Mesenchymal stem cell (in vitro differentiated cells and primary cell): ENCODE measurements at regions not wholly inside any gene's neighbourhood (a gene's known extent, or its start where the extent isn't known, plus 50 kb on each side); places are given as distances from the start of the nearest gene placed in this dataset.

Experiments used
- DNase-seq: peaks from one replicate; pipeline ENCODE4 v3.0.0-alpha.2; 2013
- H2AFZ ChIP-seq: one replicate; pipeline ENCODE4 v1.6.1; 2013; ENCODE audit warnings: low read depth, mild to moderate bottlenecking, control low read depth, inconsistent platforms, low read length, moderate library complexity
- H2AK5ac ChIP-seq: 2 replicates; pipeline ENCODE4 v1.6.1; 2013; ENCODE audit warnings: low read length, moderate library complexity, mild to moderate bottlenecking, inconsistent platforms; ENCODE audit not compliant: severe bottlenecking
- H2BK120ac ChIP-seq: one replicate; pipeline ENCODE4 v1.6.1; 2013; ENCODE audit warnings: low read depth, mild to moderate bottlenecking, inconsistent platforms, low read length, moderate library complexity
- H2BK12ac ChIP-seq, 2 experiments: one replicate each; pipeline ENCODE4 v1.6.1; 2013; ENCODE audit warnings: inconsistent platforms in 2 of 2, low read length in 2 of 2, mild to moderate bottlenecking in 2 of 2, moderate library complexity in 2 of 2, control low read depth in 1 of 2
- H2BK15ac ChIP-seq: one replicate; pipeline ENCODE4 v1.6.1; 2013; ENCODE audit warnings: mild to moderate bottlenecking, low read depth, inconsistent platforms; ENCODE audit not compliant: poor library complexity, severe bottlenecking
- H2BK5ac ChIP-seq: 2 replicates; pipeline ENCODE4 v1.6.1; 2013; ENCODE audit warnings: low read depth, mild to moderate bottlenecking, low read length, control low read depth, inconsistent platforms; ENCODE audit not compliant: poor library complexity, severe bottlenecking
- H3K14ac ChIP-seq, 2 experiments: one replicate each; pipeline ENCODE4 v1.6.1; 2013; ENCODE audit warnings: inconsistent platforms in 2 of 2, low read length in 2 of 2, control low read depth in 1 of 2, mild to moderate bottlenecking in 1 of 2, moderate library complexity in 1 of 2
- H3K18ac ChIP-seq, 2 experiments: one replicate each; pipeline ENCODE4 v1.6.1; 2013; ENCODE audit warnings: inconsistent platforms in 2 of 2, low read length in 2 of 2, control low read depth in 1 of 2, low read depth in 1 of 2, mild to moderate bottlenecking in 1 of 2
- H3K23ac ChIP-seq, 2 experiments: one replicate each; pipeline ENCODE4 v1.6.1; 2013; ENCODE audit warnings: inconsistent platforms in 2 of 2, low read length in 2 of 2, mild to moderate bottlenecking in 2 of 2, moderate library complexity in 2 of 2, control low read depth in 1 of 2
- H3K27ac ChIP-seq: 2 replicates; pipeline ENCODE4 v1.5.1; 2013; ENCODE audit warnings: mild to moderate bottlenecking, moderate library complexity, low read length, control low read depth, inconsistent platforms; ENCODE audit not compliant: poor library complexity, severe bottlenecking
- H3K27me3 ChIP-seq, 2 experiments: 2 replicates each; pipeline versions ENCODE4 v1.6.1 to v1.7.0; 2013; ENCODE audit warnings: low read length in 2 of 2, mild to moderate bottlenecking in 2 of 2, moderate library complexity in 2 of 2, control low read depth in 1 of 2, inconsistent platforms in 1 of 2; ENCODE audit not compliant: control insufficient read depth in 1 of 2, insufficient read depth in 1 of 2
- H3K36me3 ChIP-seq, 2 experiments: 2 replicates each; pipeline versions ENCODE4 v1.6.1 to v1.7.0; 2013; ENCODE audit warnings: low read length in 2 of 2, control low read depth in 1 of 2, inconsistent platforms in 1 of 2, low read depth in 1 of 2, mild to moderate bottlenecking in 1 of 2; ENCODE audit not compliant: insufficient read depth in 2 of 2, control insufficient read depth in 1 of 2
- H3K4ac ChIP-seq, 2 experiments: one replicate each; pipeline ENCODE4 v1.6.1; 2013; ENCODE audit warnings: inconsistent platforms in 2 of 2, low read length in 2 of 2, mild to moderate bottlenecking in 2 of 2, moderate library complexity in 2 of 2, control low read depth in 1 of 2, low read depth in 1 of 2
- H3K4me1 ChIP-seq: 2 replicates; pipeline ENCODE4 v1.6.1; 2013; ENCODE audit warnings: low read depth, low read length, control low read depth; ENCODE audit not compliant: control insufficient read depth, insufficient read depth
- H3K4me2 ChIP-seq: 2 replicates; pipeline ENCODE4 v1.6.1; 2013; ENCODE audit warnings: low read length, mild to moderate bottlenecking, inconsistent platforms; ENCODE audit not compliant: poor library complexity, severe bottlenecking
- H3K4me3 ChIP-seq, 2 experiments: 2 replicates each; pipeline versions ENCODE4 v1.5.1 to v1.7.0; 2013; ENCODE audit warnings: low read length in 2 of 2, mild to moderate bottlenecking in 2 of 2, control low read depth in 1 of 2, low read depth in 1 of 2; ENCODE audit not compliant: insufficient read depth in 1 of 2
- H3K79me1 ChIP-seq: replicated peaks from 2 replicates; pipeline ENCODE4 v1.6.1; 2013; ENCODE audit warnings: mild to moderate bottlenecking, control low read depth, low read length, inconsistent platforms; ENCODE audit not compliant: poor library complexity, severe bottlenecking
- H3K9ac ChIP-seq: 2 replicates; pipeline ENCODE4 v1.7.0; 2013; ENCODE audit warnings: mild to moderate bottlenecking, low read length, moderate library complexity
- H3K9me3 ChIP-seq: 2 replicates; pipeline ENCODE4 v1.7.0; 2013; ENCODE audit warnings: mild to moderate bottlenecking, low read length; ENCODE audit not compliant: control insufficient read depth
- H4K8ac ChIP-seq: one replicate; pipeline ENCODE4 v1.6.1; 2013; ENCODE audit warnings: inconsistent platforms, mild to moderate bottlenecking, low read length, moderate library complexity
- H4K91ac ChIP-seq: one replicate; pipeline ENCODE4 v1.6.1; 2013; ENCODE audit warnings: mild to moderate bottlenecking, low read length, inconsistent platforms
- WGBS: methylation state at CpG from one replicate; pipeline ENCODE4 v1.1.7; 2013; ENCODE audit warnings: mixed read lengths; 5-methylcytosine and 5-hydroxymethylcytosine counted together

DNA sequence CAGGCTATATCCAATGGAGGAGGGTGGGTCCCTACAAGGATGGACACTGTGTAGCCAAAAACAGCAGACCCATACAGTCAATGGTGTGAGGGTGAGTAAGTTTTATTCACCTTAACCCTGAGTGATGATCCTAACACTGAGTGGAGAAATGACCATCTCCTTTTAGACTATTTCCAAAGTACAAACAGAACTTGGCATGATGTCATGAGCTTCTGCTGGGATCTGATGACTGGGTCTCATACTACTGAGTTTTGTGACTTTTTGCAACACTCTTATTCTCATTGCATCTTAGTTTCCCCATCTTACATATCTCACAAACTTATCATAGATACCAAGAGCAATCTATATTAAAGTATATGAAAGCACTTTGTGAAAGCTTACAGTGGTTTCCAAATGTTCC, 330.3 kb upstream of the CFAP20DC start:
- H3K4ac ChIP-seq = no peak overlapping the region
- H3K9ac ChIP-seq = no peak overlapping the region
- no peak overlapping the region for H4K91ac ChIP-seq
- H2AFZ ChIP-seq = no peak overlapping the region
- H3K9me3 ChIP-seq = no peaks in the 10 kb centered on the region
- no peak overlapping the region for H3K4me3 ChIP-seq
- H2BK15ac ChIP-seq = no peak overlapping the region
- H3K4me2 ChIP-seq = no peak overlapping the region
- no peak overlapping the region for H3K23ac ChIP-seq
- no peak for DNase-seq
- no peaks in the 10 kb centered on the region for H3K79me1 ChIP-seq
- no peaks in the 10 kb centered on the region for H3K27me3 ChIP-seq
- H2BK120ac ChIP-seq = no peak overlapping the region
- no peak overlapping the region for H2BK5ac ChIP-seq
- H3K36me3 ChIP-seq = no peaks in the 10 kb centered on the region
- no peaks in the 10 kb centered on the region for H3K4me1 ChIP-seq
- no peak overlapping the region for H3K14ac ChIP-seq
- no peak overlapping the region for H3K18ac ChIP-seq
- H3K27ac ChIP-seq = no peak overlapping the region
- H2BK12ac ChIP-seq = no peak overlapping the region
- H2AK5ac ChIP-seq = no peak overlapping the region
- H4K8ac ChIP-seq = no peak overlapping the region

DNA sequence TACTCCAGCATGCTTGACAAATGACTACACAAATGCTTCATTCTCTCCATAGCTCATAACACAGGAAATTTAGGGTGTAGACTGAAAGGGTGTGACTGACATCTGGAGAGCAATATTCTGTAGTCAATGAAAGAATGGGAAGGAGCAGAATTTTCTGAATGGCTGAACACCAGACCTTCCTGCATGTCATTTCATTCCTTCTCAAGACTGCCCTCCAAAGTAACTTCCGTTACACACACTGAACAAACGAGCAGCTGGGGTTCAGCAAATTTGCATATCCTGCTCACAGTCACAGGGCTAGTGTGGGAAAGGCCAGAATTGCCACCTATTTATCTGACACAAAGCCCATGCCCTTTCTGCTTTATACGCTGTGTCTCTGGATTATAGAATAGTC, 325.0 kb upstream of the CFAP20DC start:
- Histone ChIP-seq H2BK15ac (no peak overlapping the region), H3K4me1 (no peaks in the 10 kb centered on the region), H4K91ac (no peak overlapping the region), H3K27me3 (no peaks in the 10 kb centered on the region), H3K9ac (no peak overlapping the region), H2BK5ac (no peak overlapping the region), H2BK12ac (no peak overlapping the region), H2AFZ (no peak overlapping the region), H3K14ac (no peak overlapping the region), H3K4me2 (no peak overlapping the region), H3K36me3 (no peaks in the 10 kb centered on the region), H3K18ac (no peak overlapping the region), H2AK5ac (no peak overlapping the region), H3K4me3 (no peak overlapping the region), H3K9me3 (no peaks in the 10 kb centered on the region), H3K27ac (no peak overlapping the region), H3K23ac (no peak overlapping the region), H3K79me1 (no peaks in the 10 kb centered on the region), H4K8ac (no peak overlapping the region), H2BK120ac (no peak overlapping the region), H3K4ac (no peak overlapping the region)
- DNase-seq = no peak
- WGBS = 50% methylated on average over 2 of the region's 3 CpGs

DNA sequence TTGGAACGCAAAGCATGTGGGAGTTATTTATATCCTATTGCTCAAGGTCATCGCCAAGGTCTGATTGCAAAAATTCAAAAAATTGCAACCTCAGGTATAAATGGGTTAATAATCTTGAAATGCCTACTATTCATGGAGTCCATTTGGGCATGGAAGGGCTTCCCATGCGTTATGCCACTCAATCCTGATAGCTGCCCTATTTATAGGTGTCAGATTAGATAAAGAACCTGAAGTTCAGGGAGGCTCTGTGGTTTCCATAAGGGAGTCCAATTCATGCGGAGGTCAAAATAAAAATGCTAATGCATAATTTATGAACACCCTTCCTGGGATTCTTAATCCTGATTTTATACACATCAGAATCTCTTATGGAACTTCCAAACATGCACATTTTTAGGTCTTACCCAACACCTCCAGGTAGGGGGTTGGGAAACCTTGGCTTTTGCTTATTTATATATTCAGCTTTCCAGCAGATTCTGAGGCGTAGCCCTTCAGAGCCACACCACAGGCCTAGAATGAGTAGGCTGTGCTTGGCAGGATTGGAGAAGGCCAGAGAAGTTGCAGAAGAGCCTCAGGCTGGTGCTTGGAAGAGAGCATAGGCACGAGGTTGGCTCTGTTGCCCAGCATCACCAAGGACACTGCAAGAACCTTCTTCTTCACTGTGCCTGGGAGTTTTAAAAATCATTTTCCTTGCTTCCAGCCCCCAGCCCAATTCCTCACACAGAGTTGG, 324.4 kb upstream of the CFAP20DC start:
- Histone ChIP-seq H3K27me3 (no peaks in the 10 kb centered on the region), H2BK12ac (no peak overlapping the region), H3K4ac (no peak overlapping the region), H3K4me2 (no peak overlapping the region), H2AK5ac (no peak overlapping the region), H3K4me3 (no peak overlapping the region), H3K23ac (no peak overlapping the region), H3K9ac (no peak overlapping the region), H2BK15ac (no peak overlapping the region), H4K8ac (no peak overlapping the region), H2BK120ac (no peak overlapping the region), H3K14ac (no peak overlapping the region), H2AFZ (no peak overlapping the region), H3K9me3 (no peaks in the 10 kb centered on the region), H3K4me1 (no peaks in the 10 kb centered on the region), H3K18ac (no peak overlapping the region), H4K91ac (no peak overlapping the region), H2BK5ac (no peak overlapping the region), H3K27ac (no peak overlapping the region), H3K79me1 (no peaks in the 10 kb centered on the region), H3K36me3 (no peaks in the 10 kb centered on the region)
- 86% methylated on average over 5 of the region's 6 CpGs for WGBS
- no peak for DNase-seq

DNA sequence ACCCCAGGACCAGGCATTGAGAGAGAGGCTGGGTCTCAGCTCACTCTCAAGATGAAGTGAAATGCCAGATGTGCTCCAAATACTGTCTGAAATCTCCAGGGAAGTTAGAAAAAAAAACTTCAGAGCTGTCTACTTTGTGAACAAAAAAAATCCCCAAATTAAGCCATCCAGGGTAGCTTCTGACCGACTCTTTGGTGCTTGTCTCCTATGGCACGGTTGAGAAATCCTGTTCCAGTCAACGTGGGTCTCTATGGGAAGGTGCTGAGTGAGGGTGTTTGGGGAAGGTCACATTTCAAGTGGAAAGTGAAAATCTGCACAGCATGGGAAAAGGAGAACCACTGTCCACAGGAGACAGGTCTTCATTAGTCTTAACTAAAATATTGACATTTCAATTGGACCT, 322.5 kb upstream of the CFAP20DC start:
- H3K4me3 ChIP-seq = no peak overlapping the region
- no peak overlapping the region for H3K4me2 ChIP-seq
- no peak for DNase-seq
- no peak overlapping the region for H2AFZ ChIP-seq
- H3K9me3 ChIP-seq = no peaks in the 10 kb centered on the region
- no peak overlapping the region for H4K91ac ChIP-seq
- peaks cover 0 to 6% of the 10 kb centered on the region in 2 experiments for H3K27me3 ChIP-seq
- H4K8ac ChIP-seq = no peak overlapping the region
- no peaks in the 10 kb centered on the region for H3K79me1 ChIP-seq
- H3K9ac ChIP-seq = no peak overlapping the region
- no peak overlapping the region for H2BK15ac ChIP-seq
- H2AK5ac ChIP-seq = no peak overlapping the region
- no peak overlapping the region for H2BK120ac ChIP-seq
- H3K18ac ChIP-seq = no peak overlapping the region
- H3K36me3 ChIP-seq = no peaks in the 10 kb centered on the region
- no peak overlapping the region for H2BK5ac ChIP-seq
- 62% methylated on average over 3 of the region's 3 CpGs for WGBS
- H3K23ac ChIP-seq = no peak overlapping the region
- H3K27ac ChIP-seq = no peak overlapping the region
- no peak overlapping the region for H3K4ac ChIP-seq
- no peak overlapping the region for H2BK12ac ChIP-seq
- no peak overlapping the region for H3K14ac ChIP-seq
- no peaks in the 10 kb centered on the region for H3K4me1 ChIP-seq
